ENCODE measurements at regions not wholly inside any gene's neighbourhood (a gene's known extent, or its start where the extent isn't known, plus 50 kb on each side); places are given as distances from the start of the nearest gene placed in this dataset.

GRCh38 chr6:4677751-4678065 lies 98.5 kb upstream of the CDYL start:
- H3K9me3 Mint-ChIP-seq: no peaks in the 10 kb centered on the region
- DNase-seq: no peak
- H3K4me3 Mint-ChIP-seq: no peak overlapping the region
- peaks cover 3% of the 10 kb centered on the region for H3K4me1 ChIP-seq (ENCODE audit: control insufficient read depth, insufficient read depth, low read length)
- H3K9me3 ChIP-seq (ENCODE audit: control insufficient read depth, low read length): no peaks in the 10 kb centered on the region
- no peaks in the 10 kb centered on the region for H3K27me3 ChIP-seq (ENCODE audit: control insufficient read depth, insufficient read depth, low read length, poor library complexity, severe bottlenecking)
- H3K9ac ChIP-seq (ENCODE audit: extremely low read depth, low read length, poor library complexity, severe bottlenecking): no peak overlapping the region
- H3K36me3 ChIP-seq (ENCODE audit: control insufficient read depth, insufficient read depth, low read length): no peaks in the 10 kb centered on the region
- peaks cover 24% of the 10 kb centered on the region for H3K4me1 Mint-ChIP-seq
- WGBS, 2 experiments (ENCODE audit: insufficient coverage in 1 of 2, insufficient read length in 1 of 2): 91 to 92% methylated on average over 3 to 4 of the region's 4 CpGs
- H3K27me3 Mint-ChIP-seq (ENCODE audit: insufficient read depth): no peaks in the 10 kb centered on the region
- TF ChIP-seq, protein P1, sequence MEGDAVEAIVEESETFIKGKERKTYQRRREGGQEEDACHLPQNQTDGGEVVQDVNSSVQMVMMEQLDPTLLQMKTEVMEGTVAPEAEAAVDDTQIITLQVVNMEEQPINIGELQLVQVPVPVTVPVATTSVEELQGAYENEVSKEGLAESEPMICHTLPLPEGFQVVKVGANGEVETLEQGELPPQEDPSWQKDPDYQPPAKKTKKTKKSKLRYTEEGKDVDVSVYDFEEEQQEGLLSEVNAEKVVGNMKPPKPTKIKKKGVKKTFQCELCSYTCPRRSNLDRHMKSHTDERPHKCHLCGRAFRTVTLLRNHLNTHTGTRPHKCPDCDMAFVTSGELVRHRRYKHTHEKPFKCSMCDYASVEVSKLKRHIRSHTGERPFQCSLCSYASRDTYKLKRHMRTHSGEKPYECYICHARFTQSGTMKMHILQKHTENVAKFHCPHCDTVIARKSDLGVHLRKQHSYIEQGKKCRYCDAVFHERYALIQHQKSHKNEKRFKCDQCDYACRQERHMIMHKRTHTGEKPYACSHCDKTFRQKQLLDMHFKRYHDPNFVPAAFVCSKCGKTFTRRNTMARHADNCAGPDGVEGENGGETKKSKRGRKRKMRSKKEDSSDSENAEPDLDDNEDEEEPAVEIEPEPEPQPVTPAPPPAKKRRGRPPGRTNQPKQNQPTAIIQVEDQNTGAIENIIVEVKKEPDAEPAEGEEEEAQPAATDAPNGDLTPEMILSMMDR (conservative IDR thresholded peaks at IDR 0.05): no peak
- H3K27ac Mint-ChIP-seq: no peak overlapping the region
- H3K36me3 Mint-ChIP-seq (ENCODE audit: low read depth): no peaks in the 10 kb centered on the region
- H3K27ac ChIP-seq (ENCODE audit: low read depth, low read length): no peak overlapping the region
- no peak overlapping the region for H3K4me3 ChIP-seq (ENCODE audit: low read length)

- TF ChIP-seq, protein P1 (conservative IDR thresholded peaks at IDR 0.05): no peak
- Mint-ChIP-seq H3K36me3 (ENCODE audit: low read depth) (no peaks in the 10 kb centered on the region), H3K4me3 (no peak overlapping the region), H3K4me1 (peaks cover 19% of the 10 kb centered on the region), H3K27me3 (ENCODE audit: insufficient read depth) (no peaks in the 10 kb centered on the region), H3K9me3 (no peaks in the 10 kb centered on the region), H3K27ac (no peak overlapping the region)
- DNase-seq: no peak
- no peak overlapping the region for H3K9ac ChIP-seq (ENCODE audit: extremely low read depth, low read length, poor library complexity, severe bottlenecking)
- WGBS, 2 experiments (ENCODE audit: insufficient coverage in 1 of 2, insufficient read length in 1 of 2): 85 to 94% methylated on average over 9 to 11 of the region's 11 CpGs
- H3K4me3 ChIP-seq (ENCODE audit: low read length): no peak overlapping the region
- H3K4me1 ChIP-seq (ENCODE audit: control insufficient read depth, insufficient read depth, low read length): no peaks in the 10 kb centered on the region
- no peak overlapping the region for H3K27ac ChIP-seq (ENCODE audit: low read depth, low read length)
- no peaks in the 10 kb centered on the region for H3K36me3 ChIP-seq (ENCODE audit: control insufficient read depth, insufficient read depth, low read length)
- H3K9me3 ChIP-seq (ENCODE audit: control insufficient read depth, low read length): no peaks in the 10 kb centered on the region
- H3K27me3 ChIP-seq (ENCODE audit: control insufficient read depth, insufficient read depth, low read length, poor library complexity, severe bottlenecking): no peaks in the 10 kb centered on the region
Measured at GRCh38 chr6:4677011-4677750, 99.0 kb upstream of the CDYL start.

GRCh38 chr6:4676016-4676415 lies 100.2 kb upstream of the CDYL start:
- Mint-ChIP-seq H3K9me3 (no peaks in the 10 kb centered on the region), H3K36me3 (ENCODE audit: low read depth) (no peaks in the 10 kb centered on the region), H3K4me1 (peaks cover 8% of the 10 kb centered on the region), H3K4me3 (no peak overlapping the region), H3K27me3 (ENCODE audit: insufficient read depth) (no peaks in the 10 kb centered on the region), H3K27ac (no peak overlapping the region)
- Histone ChIP-seq H3K27me3 (ENCODE audit: control insufficient read depth, insufficient read depth, low read length, poor library complexity, severe bottlenecking) (no peaks in the 10 kb centered on the region), H3K27ac (ENCODE audit: low read depth, low read length) (no peak overlapping the region), H3K9ac (ENCODE audit: extremely low read depth, low read length, poor library complexity, severe bottlenecking) (no peak overlapping the region), H3K4me1 (ENCODE audit: control insufficient read depth, insufficient read depth, low read length) (no peaks in the 10 kb centered on the region), H3K9me3 (ENCODE audit: control insufficient read depth, low read length) (no peaks in the 10 kb centered on the region), H3K4me3 (ENCODE audit: low read length) (no peak overlapping the region), H3K36me3 (ENCODE audit: control insufficient read depth, insufficient read depth, low read length) (no peaks in the 10 kb centered on the region)
- WGBS, 2 experiments (ENCODE audit: insufficient coverage in 1 of 2, insufficient read length in 1 of 2): 92 to 100% methylated on average over 5 to 9 of the region's 9 CpGs
- TF ChIP-seq, protein P1 (conservative IDR thresholded peaks at IDR 0.05): no peak
- no peak for DNase-seq

Measured in endodermal cell (in vitro differentiated cells).